Liver (tissue), 8 donors: ENCODE measurements at regions not wholly inside any gene's neighbourhood (a gene's known extent, or its start where the extent isn't known, plus 50 kb on each side); places are given as distances from the start of the nearest gene placed in this dataset.

Experiments
- DNase-seq: peaks from one replicate; pipeline ENCODE4 v3.0.0-alpha.2; 2017; ENCODE audit warnings: low spot score
- H3K27ac ChIP-seq, 2 donors: one replicate each; pipeline ENCODE4 v1.7.0; 2013; ENCODE audit warnings: inconsistent platforms in 2 of 2, low read length in 2 of 2, control low read depth in 1 of 2, low read depth in 1 of 2, mild to moderate bottlenecking in 1 of 2
- H3K27me3 ChIP-seq, 4 donors: one replicate each; pipeline versions ENCODE4 v1.6.1 to v1.7.0; 2013; ENCODE audit warnings: low read length in 3 of 4, inconsistent platforms in 1 of 4, mild to moderate bottlenecking in 1 of 4, moderate library complexity in 1 of 4; ENCODE audit not compliant: control insufficient read depth in 4 of 4, insufficient read depth in 4 of 4
- H3K36me3 ChIP-seq, 4 donors: one replicate each; pipeline versions ENCODE4 v1.6.1 to v1.7.0; 2013; ENCODE audit warnings: low read length in 3 of 4, mild to moderate bottlenecking in 3 of 4, low read depth in 1 of 4, moderate library complexity in 1 of 4; ENCODE audit not compliant: control insufficient read depth in 4 of 4, insufficient read depth in 3 of 4
- H3K4me1 ChIP-seq, 4 donors: one replicate each; pipeline versions ENCODE4 v1.6.1 to v1.7.0; 2013; ENCODE audit warnings: low read length in 3 of 4, mild to moderate bottlenecking in 3 of 4, moderate library complexity in 1 of 4; ENCODE audit not compliant: control insufficient read depth in 4 of 4, insufficient read depth in 4 of 4
- H3K4me3 ChIP-seq, 3 donors: one replicate each; pipeline versions ENCODE4 v1.6.1 to v1.7.0; 2013; ENCODE audit warnings: low read length in 3 of 3, control low read depth in 1 of 3, low read depth in 1 of 3, mild to moderate bottlenecking in 1 of 3
- H3K9ac ChIP-seq, 2 donors: one replicate each; pipeline ENCODE4 v1.7.0; 2013; ENCODE audit warnings: low read length in 2 of 2, mild to moderate bottlenecking in 2 of 2, moderate library complexity in 2 of 2, control low read depth in 1 of 2, low read depth in 1 of 2
- H3K9me3 ChIP-seq, 4 donors: one replicate each; pipeline versions ENCODE4 v1.6.1 to v1.7.0; 2013; ENCODE audit warnings: low read length in 3 of 4; ENCODE audit not compliant: control insufficient read depth in 4 of 4
- EGR1 ChIP-seq, 2 donors: IDR thresholded peaks; 2 replicates each; pipeline ENCODE4 v1.6.1; 2016 to 2018; ENCODE audit warnings: antibody characterized with exemption in 2 of 2, low read depth in 2 of 2
- FOXA1 ChIP-seq: IDR thresholded peaks from 2 replicates; pipeline ENCODE4 v1.6.1; 2016; ENCODE audit warnings: antibody characterized with exemption
- FOXA2 ChIP-seq: IDR thresholded peaks from 2 replicates; pipeline ENCODE4 v1.6.1; 2016; ENCODE audit warnings: antibody characterized with exemption
- GABPA ChIP-seq, 2 donors: IDR thresholded peaks in 1 of 2; conservative IDR thresholded peaks in 1 of 2; 2 replicates each; pipeline ENCODE4 v1.6.1; 2016; ENCODE audit warnings: antibody characterized with exemption in 2 of 2, mild to moderate bottlenecking in 1 of 2, moderate library complexity in 1 of 2
- HNF4A ChIP-seq, 2 donors: conservative IDR thresholded peaks; 2 replicates each; pipeline ENCODE4 v1.6.1; 2016; ENCODE audit warnings: antibody characterized with exemption in 2 of 2, mild to moderate bottlenecking in 2 of 2
- HNF4G ChIP-seq: IDR thresholded peaks from 2 replicates; pipeline ENCODE4 v1.6.1; 2016; ENCODE audit warnings: antibody characterized with exemption
- JUND ChIP-seq, 2 donors: IDR thresholded peaks; 2 replicates each; pipeline ENCODE4 v1.6.1; 2016; ENCODE audit warnings: antibody characterized with exemption in 2 of 2
- NR2F2 ChIP-seq: IDR thresholded peaks from 2 replicates; pipeline ENCODE4 v1.6.1; 2016; ENCODE audit warnings: antibody characterized with exemption
- RAD21 ChIP-seq, 2 donors: IDR thresholded peaks; 2 replicates each; pipeline ENCODE4 v1.6.1; 2016; ENCODE audit warnings: antibody characterized with exemption in 2 of 2, mild to moderate bottlenecking in 2 of 2
- SP1 ChIP-seq: IDR thresholded peaks from 2 replicates; pipeline ENCODE4 v1.6.1; 2018; ENCODE audit warnings: antibody characterized with exemption, mild to moderate bottlenecking
- TAF1 ChIP-seq: conservative IDR thresholded peaks from 2 replicates; pipeline ENCODE4 v1.6.1; 2016; ENCODE audit warnings: antibody characterized with exemption, mild to moderate bottlenecking
- YY1 ChIP-seq: IDR thresholded peaks from 2 replicates; pipeline ENCODE4 v1.6.1; 2016; ENCODE audit warnings: antibody characterized with exemption, mild to moderate bottlenecking
- WGBS: extraction: QIAGEN DNeasy Blood & Tissue Kit; methylation state at CpG from one replicate; pipeline ENCODE4 v1.1.7; 2013; 5-methylcytosine and 5-hydroxymethylcytosine counted together
- TF ChIP-seq, protein P1 (sequence below): IDR thresholded peaks from 2 replicates; pipeline ENCODE4 v1.6.1; 2016; ENCODE audit warnings: antibody characterized with exemption
- TF ChIP-seq, protein P2 (sequence below): IDR thresholded peaks from 2 replicates; pipeline ENCODE4 v1.6.1; 2016; ENCODE audit warnings: antibody characterized with exemption
- TF ChIP-seq, protein P3 (sequence below): fragments of 150-350 bp; IDR thresholded peaks from 2 replicates; pipeline ENCODE4 v1.5.1; 2017; ENCODE audit warnings: improper control_type of control experiment, low read depth, low read length; ENCODE audit not compliant: missing input control
- TF ChIP-seq, protein P4 (sequence below): IDR thresholded peaks from 2 replicates; pipeline ENCODE4 v1.6.1; 2016; ENCODE audit warnings: antibody characterized with exemption, mild to moderate bottlenecking
- TF ChIP-seq, protein P5 (sequence below): IDR thresholded peaks from 2 replicates; pipeline ENCODE4 v1.6.1; 2016; ENCODE audit warnings: antibody characterized with exemption
- donor health status: healthy.
- donor health status: healthy.
- donor health status: healthy.
- donor health status: healthy.
- donor health status: healthy.

DNA sequence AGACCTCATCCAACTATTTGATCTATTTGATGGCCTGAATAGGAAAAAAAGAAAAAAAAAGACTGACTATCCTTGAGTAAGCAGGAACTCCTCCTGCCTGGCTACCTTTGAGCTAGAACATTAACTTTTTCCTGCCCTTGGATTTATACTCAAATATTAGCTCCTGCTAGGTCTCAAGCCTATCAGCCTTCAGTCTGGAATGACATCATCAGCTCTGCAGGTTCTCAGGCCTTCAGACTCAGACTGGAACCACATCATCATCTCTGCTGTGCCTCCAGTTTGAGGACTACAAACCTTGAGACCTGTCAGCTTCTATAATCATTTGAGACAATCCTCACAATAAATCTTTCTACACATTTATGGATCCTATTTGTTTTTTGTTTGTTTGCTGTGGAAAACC lies 754.0 kb upstream of the SLIT2 start:
- DNase-seq: no peak
- no peak overlapping the region for H3K27ac ChIP-seq
- TF ChIP-seq, protein P1, sequence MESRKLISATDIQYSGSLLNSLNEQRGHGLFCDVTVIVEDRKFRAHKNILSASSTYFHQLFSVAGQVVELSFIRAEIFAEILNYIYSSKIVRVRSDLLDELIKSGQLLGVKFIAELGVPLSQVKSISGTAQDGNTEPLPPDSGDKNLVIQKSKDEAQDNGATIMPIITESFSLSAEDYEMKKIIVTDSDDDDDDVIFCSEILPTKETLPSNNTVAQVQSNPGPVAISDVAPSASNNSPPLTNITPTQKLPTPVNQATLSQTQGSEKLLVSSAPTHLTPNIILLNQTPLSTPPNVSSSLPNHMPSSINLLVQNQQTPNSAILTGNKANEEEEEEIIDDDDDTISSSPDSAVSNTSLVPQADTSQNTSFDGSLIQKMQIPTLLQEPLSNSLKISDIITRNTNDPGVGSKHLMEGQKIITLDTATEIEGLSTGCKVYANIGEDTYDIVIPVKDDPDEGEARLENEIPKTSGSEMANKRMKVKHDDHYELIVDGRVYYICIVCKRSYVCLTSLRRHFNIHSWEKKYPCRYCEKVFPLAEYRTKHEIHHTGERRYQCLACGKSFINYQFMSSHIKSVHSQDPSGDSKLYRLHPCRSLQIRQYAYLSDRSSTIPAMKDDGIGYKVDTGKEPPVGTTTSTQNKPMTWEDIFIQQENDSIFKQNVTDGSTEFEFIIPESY: no peak
- no peak for TF ChIP-seq TAF1
- no peak for TF ChIP-seq JUND (IDR thresholded peaks at IDR 0.05)
- no peak for TF ChIP-seq SP1
- no peak for TF ChIP-seq FOXA2
- TF ChIP-seq, protein P2, sequence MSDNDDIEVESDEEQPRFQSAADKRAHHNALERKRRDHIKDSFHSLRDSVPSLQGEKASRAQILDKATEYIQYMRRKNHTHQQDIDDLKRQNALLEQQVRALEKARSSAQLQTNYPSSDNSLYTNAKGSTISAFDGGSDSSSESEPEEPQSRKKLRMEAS: no peak
- TF ChIP-seq FOXA1: no peak
- TF ChIP-seq, protein P3, sequence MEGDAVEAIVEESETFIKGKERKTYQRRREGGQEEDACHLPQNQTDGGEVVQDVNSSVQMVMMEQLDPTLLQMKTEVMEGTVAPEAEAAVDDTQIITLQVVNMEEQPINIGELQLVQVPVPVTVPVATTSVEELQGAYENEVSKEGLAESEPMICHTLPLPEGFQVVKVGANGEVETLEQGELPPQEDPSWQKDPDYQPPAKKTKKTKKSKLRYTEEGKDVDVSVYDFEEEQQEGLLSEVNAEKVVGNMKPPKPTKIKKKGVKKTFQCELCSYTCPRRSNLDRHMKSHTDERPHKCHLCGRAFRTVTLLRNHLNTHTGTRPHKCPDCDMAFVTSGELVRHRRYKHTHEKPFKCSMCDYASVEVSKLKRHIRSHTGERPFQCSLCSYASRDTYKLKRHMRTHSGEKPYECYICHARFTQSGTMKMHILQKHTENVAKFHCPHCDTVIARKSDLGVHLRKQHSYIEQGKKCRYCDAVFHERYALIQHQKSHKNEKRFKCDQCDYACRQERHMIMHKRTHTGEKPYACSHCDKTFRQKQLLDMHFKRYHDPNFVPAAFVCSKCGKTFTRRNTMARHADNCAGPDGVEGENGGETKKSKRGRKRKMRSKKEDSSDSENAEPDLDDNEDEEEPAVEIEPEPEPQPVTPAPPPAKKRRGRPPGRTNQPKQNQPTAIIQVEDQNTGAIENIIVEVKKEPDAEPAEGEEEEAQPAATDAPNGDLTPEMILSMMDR: no peak
- no peak for TF ChIP-seq NR2F2
- TF ChIP-seq RAD21 (IDR thresholded peaks at IDR 0.05): no peak
- TF ChIP-seq GABPA (IDR thresholded peaks at IDR 0.05 in 1 of 2, conservative IDR thresholded peaks at IDR 0.05 in 1 of 2): no peak
- TF ChIP-seq, protein P4, sequence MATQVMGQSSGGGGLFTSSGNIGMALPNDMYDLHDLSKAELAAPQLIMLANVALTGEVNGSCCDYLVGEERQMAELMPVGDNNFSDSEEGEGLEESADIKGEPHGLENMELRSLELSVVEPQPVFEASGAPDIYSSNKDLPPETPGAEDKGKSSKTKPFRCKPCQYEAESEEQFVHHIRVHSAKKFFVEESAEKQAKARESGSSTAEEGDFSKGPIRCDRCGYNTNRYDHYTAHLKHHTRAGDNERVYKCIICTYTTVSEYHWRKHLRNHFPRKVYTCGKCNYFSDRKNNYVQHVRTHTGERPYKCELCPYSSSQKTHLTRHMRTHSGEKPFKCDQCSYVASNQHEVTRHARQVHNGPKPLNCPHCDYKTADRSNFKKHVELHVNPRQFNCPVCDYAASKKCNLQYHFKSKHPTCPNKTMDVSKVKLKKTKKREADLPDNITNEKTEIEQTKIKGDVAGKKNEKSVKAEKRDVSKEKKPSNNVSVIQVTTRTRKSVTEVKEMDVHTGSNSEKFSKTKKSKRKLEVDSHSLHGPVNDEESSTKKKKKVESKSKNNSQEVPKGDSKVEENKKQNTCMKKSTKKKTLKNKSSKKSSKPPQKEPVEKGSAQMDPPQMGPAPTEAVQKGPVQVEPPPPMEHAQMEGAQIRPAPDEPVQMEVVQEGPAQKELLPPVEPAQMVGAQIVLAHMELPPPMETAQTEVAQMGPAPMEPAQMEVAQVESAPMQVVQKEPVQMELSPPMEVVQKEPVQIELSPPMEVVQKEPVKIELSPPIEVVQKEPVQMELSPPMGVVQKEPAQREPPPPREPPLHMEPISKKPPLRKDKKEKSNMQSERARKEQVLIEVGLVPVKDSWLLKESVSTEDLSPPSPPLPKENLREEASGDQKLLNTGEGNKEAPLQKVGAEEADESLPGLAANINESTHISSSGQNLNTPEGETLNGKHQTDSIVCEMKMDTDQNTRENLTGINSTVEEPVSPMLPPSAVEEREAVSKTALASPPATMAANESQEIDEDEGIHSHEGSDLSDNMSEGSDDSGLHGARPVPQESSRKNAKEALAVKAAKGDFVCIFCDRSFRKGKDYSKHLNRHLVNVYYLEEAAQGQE: no peak
- no peak for TF ChIP-seq HNF4G
- TF ChIP-seq EGR1 (IDR thresholded peaks at IDR 0.05; ENCODE audit: low read depth in 2 of 2): no peak
- no peak for TF ChIP-seq YY1
- TF ChIP-seq, protein P5, sequence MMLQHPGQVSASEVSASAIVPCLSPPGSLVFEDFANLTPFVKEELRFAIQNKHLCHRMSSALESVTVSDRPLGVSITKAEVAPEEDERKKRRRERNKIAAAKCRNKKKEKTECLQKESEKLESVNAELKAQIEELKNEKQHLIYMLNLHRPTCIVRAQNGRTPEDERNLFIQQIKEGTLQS: no peak
- H3K27me3 ChIP-seq: no peaks in the 10 kb centered on the region
- H3K4me1 ChIP-seq: no peaks in the 10 kb centered on the region
- no peak overlapping the region for H3K4me3 ChIP-seq
- H3K36me3 ChIP-seq: no peaks in the 10 kb centered on the region
- H3K9ac ChIP-seq: no peak overlapping the region
- no peaks in the 10 kb centered on the region for H3K9me3 ChIP-seq

DNA sequence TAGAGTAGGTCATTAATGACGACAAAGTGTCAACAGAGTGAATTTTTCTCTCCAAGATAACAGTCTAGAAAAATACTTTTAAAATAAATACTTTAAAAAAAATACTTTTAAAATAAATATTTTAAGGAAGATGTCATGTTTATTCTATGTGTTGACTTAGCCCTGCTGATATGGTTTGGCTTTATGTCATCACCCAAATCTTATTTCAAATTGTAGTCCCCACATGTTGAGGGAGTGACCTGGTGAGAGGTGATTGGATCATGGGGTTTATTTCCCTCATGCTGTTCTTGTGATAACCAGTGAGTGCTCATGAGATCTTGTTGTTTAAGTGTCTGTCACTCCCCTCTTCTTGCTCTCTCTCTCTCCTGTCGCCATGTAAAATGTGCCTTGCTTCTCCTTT lies 754.9 kb upstream of the SLIT2 start:
- no peak overlapping the region for H3K4me3 ChIP-seq
- DNase-seq: no peak
- no peak overlapping the region for H3K27ac ChIP-seq
- no peaks in the 10 kb centered on the region for H3K4me1 ChIP-seq
- 56% methylated on average over 2 of the region's 2 CpGs for WGBS
- H3K9me3 ChIP-seq: no peaks in the 10 kb centered on the region
- H3K27me3 ChIP-seq: no peaks in the 10 kb centered on the region
- no peaks in the 10 kb centered on the region for H3K36me3 ChIP-seq
- TF ChIP-seq, protein P1: no peak
- TF ChIP-seq, protein P3: no peak
- TF ChIP-seq JUND (IDR thresholded peaks at IDR 0.05): no peak
- no peak for TF ChIP-seq HNF4A (conservative IDR thresholded peaks at IDR 0.05)
- TF ChIP-seq FOXA1: no peak
- TF ChIP-seq TAF1: no peak
- TF ChIP-seq, protein P5: no peak
- no peak for TF ChIP-seq GABPA (IDR thresholded peaks at IDR 0.05 in 1 of 2, conservative IDR thresholded peaks at IDR 0.05 in 1 of 2)
- no peak for TF ChIP-seq RAD21 (IDR thresholded peaks at IDR 0.05)
- TF ChIP-seq HNF4G: no peak
- no peak for TF ChIP-seq FOXA2
- no peak overlapping the region for H3K9ac ChIP-seq
